ENCODE measurements at regions not wholly inside any gene's neighbourhood (a gene's known extent, or its start where the extent isn't known, plus 50 kb on each side); places are given as distances from the start of the nearest gene placed in this dataset.

- TF ChIP-seq CTCF (IDR thresholded peaks at IDR 0.05; ENCODE audit: insufficient read depth, low read length, poor library complexity, severe bottlenecking) (no peak), EZH2phosphoT487 (conservative IDR thresholded peaks at IDR 0.05; ENCODE audit: low read length) (no peak)
Observed at GRCh38 chr18:38009320-38009719, 443.7 kb upstream of the CELF4 start.

All from SU-DHL-6 (cell line).